Smooth muscle cell (in vitro differentiated cells): ENCODE measurements at regions not wholly inside any gene's neighbourhood (a gene's known extent, or its start where the extent isn't known, plus 50 kb on each side); places are given as distances from the start of the nearest gene placed in this dataset.

Source experiments
- DNase-seq: peaks from one replicate; lab custom pipeline; 2025; ENCODE audit not compliant: unreplicated experiment; lab: John Stamatoyannopoulos, UW
- H2AFZ ChIP-seq: fragments of 200-600 bp; sonication (generic); 2 replicates; pipeline ENCODE4 v1.6.0; 2016; ENCODE audit warnings: antibody characterized with exemption, low read depth, mild to moderate bottlenecking
- H3F3A ChIP-seq: fragments of 200-600 bp; sonication (generic); 2 replicates; pipeline ENCODE4 v1.6.0; 2017; ENCODE audit warnings: antibody characterized with exemption, low read depth
- H3K27ac ChIP-seq: fragments of 200-600 bp; sonication (generic); 2 replicates; pipeline ENCODE4 v1.5.1; 2016; ENCODE audit warnings: low read depth, mild to moderate bottlenecking
- H3K27me3 ChIP-seq: fragments of 200-600 bp; sonication (generic); 2 replicates; pipeline ENCODE4 v1.6.1; 2016; ENCODE audit warnings: low read depth, mild to moderate bottlenecking
- H3K36me3 ChIP-seq: fragments of 200-600 bp; sonication (generic); 2 replicates; pipeline ENCODE4 v1.5.1; 2016; ENCODE audit warnings: low read depth
- H3K4me1 ChIP-seq: fragments of 200-600 bp; sonication (generic); 2 replicates; pipeline ENCODE4 v1.5.1; 2016; ENCODE audit warnings: low read depth
- H3K4me2 ChIP-seq: fragments of 200-600 bp; sonication (generic); 2 replicates; pipeline ENCODE4 v1.6.0; 2016; ENCODE audit warnings: mild to moderate bottlenecking
- H3K4me3 ChIP-seq: fragments of 200-600 bp; sonication (generic); 2 replicates; pipeline ENCODE4 v1.5.1; 2016; ENCODE audit warnings: mild to moderate bottlenecking
- H3K79me2 ChIP-seq: fragments of 200-600 bp; sonication (generic); 2 replicates; pipeline ENCODE4 v1.6.0; 2016; ENCODE audit warnings: low read depth, mild to moderate bottlenecking
- H3K9ac ChIP-seq: fragments of 200-600 bp; sonication (generic); 2 replicates; pipeline ENCODE4 v1.6.0; 2016; ENCODE audit warnings: low read depth
- H3K9me3 ChIP-seq: fragments of 200-600 bp; sonication (generic); replicated peaks from 2 replicates; pipeline ENCODE4 v1.5.1; 2016; ENCODE audit warnings: low read depth
- H4K20me1 ChIP-seq: fragments of 200-600 bp; sonication (generic); 2 replicates; pipeline ENCODE4 v1.6.0; 2016; ENCODE audit warnings: low read depth
- CTCF ChIP-seq: fragments of 200-600 bp; sonication (generic); IDR thresholded peaks from 2 replicates; pipeline ENCODE4 v1.5.1; 2017; ENCODE audit warnings: borderline replicate concordance, mild to moderate bottlenecking, antibody characterized with exemption; ENCODE audit not compliant: insufficient read depth, poor library complexity, severe bottlenecking
- WGBS: methylation state at CpG from one replicate; pipeline ENCODE4 v1.1.7; 2016; ENCODE audit warnings: low lambda C conversion rate; 5-methylcytosine and 5-hydroxymethylcytosine counted together

GRCh38 chr11:10982704-10983510 lies 125.1 kb upstream of the ZBED5 start:
- Histone ChIP-seq H4K20me1 (no peaks in the 10 kb centered on the region), H3K27ac (no peak overlapping the region), H3K79me2 (no peaks in the 10 kb centered on the region), H3K4me3 (no peak overlapping the region), H3K4me1 (no peaks in the 10 kb centered on the region), H2AFZ (no peak overlapping the region), H3K36me3 (no peaks in the 10 kb centered on the region), H3K9me3 (no peaks in the 10 kb centered on the region), H3K4me2 (no peak overlapping the region), H3K27me3 (no peaks in the 10 kb centered on the region), H3K9ac (no peak overlapping the region), H3F3A (no peaks in the 10 kb centered on the region)
- TF ChIP-seq CTCF = no peak
- DNase-seq = no peak
- 74% methylated on average over 6 of the region's 6 CpGs for WGBS

- no peaks in the 10 kb centered on the region for H3K79me2 ChIP-seq
- H3K4me1 ChIP-seq = no peaks in the 10 kb centered on the region
- no peak for DNase-seq
- no peak overlapping the region for H3K4me2 ChIP-seq
- H3K9ac ChIP-seq = no peak overlapping the region
- WGBS = 90% methylated on average over 3 of the region's 3 CpGs
- no peak overlapping the region for H3K27ac ChIP-seq
- H3K27me3 ChIP-seq = no peaks in the 10 kb centered on the region
- no peaks in the 10 kb centered on the region for H4K20me1 ChIP-seq
- no peaks in the 10 kb centered on the region for H3K36me3 ChIP-seq
- no peak overlapping the region for H2AFZ ChIP-seq
- no peak for TF ChIP-seq CTCF
- H3F3A ChIP-seq = no peaks in the 10 kb centered on the region
- no peaks in the 10 kb centered on the region for H3K9me3 ChIP-seq
- H3K4me3 ChIP-seq = no peak overlapping the region
Observed at GRCh38 chr11:10979529-10979928, 121.7 kb upstream of the ZBED5 start.

GRCh38 chr11:10978198-10978597 lies 120.3 kb upstream of the ZBED5 start:
- Histone ChIP-seq H3K27me3 (no peaks in the 10 kb centered on the region), H3K9me3 (no peaks in the 10 kb centered on the region)
- no peak for DNase-seq

More at GRCh38 chr11:10978198-10978597, 120.3 kb upstream of the ZBED5 start:
- Histone ChIP-seq H3K79me2 (no peaks in the 10 kb centered on the region), H4K20me1 (no peaks in the 10 kb centered on the region), H3K36me3 (no peaks in the 10 kb centered on the region), H3K4me2 (no peak overlapping the region), H3K4me3 (no peak overlapping the region), H2AFZ (no peak overlapping the region), H3K9ac (no peak overlapping the region), H3K4me1 (no peaks in the 10 kb centered on the region), H3K27ac (no peak overlapping the region), H3F3A (no peaks in the 10 kb centered on the region)
- TF ChIP-seq CTCF = no peak
- WGBS = 100% methylated on average over 1 of the region's 1 CpG
